Naive thymus-derived CD8-positive, alpha-beta T cell (primary cell): ENCODE measurements at regions not wholly inside any gene's neighbourhood (a gene's known extent, or its start where the extent isn't known, plus 50 kb on each side); places are given as distances from the start of the nearest gene placed in this dataset.

Experiments
- ATAC-seq, 2 donors: fragments of 150-1000 bp; cut with Tn5 transposase in 1 of 2; sonication (Bioruptor Pico), chemical (Tn5 transposase) in 1 of 2; 1 replicate in 1 of 2; 2 replicates in 1 of 2; pipeline ENCODE4 v1.10.0; 2021; ENCODE audit warnings: mild to moderate bottlenecking in 2 of 2, moderate library complexity in 2 of 2
- POLR2A ChIA-PET: fragments of 350-600 bp; sonication (Branson Sonifier 250); formaldehyde crosslinking; loops from one replicate; lab custom pipeline; 2021; ENCODE audit warnings: antibody characterized with exemption; lab: Charles Lee
- DNase-seq, 10 donors: peaks; one replicate each; pipeline versions ENCODE4 v3.0.0 to v3.0.0-alpha.2; 2020 to 2022
- H3K27ac Mint-ChIP-seq, 10 donors: one replicate each; pipeline ENCODE4 v1.8.0; 2020 to 2022; ENCODE audit warnings: mild to moderate bottlenecking in 10 of 10, mixed read lengths in 10 of 10, moderate library complexity in 4 of 10, inconsistent platforms in 1 of 10
- H3K27me3 Mint-ChIP-seq, 5 donors: one replicate each; pipeline ENCODE4 v1.8.0; 2021 to 2022; ENCODE audit warnings: mixed read lengths in 5 of 5
- H3K36me3 Mint-ChIP-seq, 3 donors: one replicate each; pipeline ENCODE4 v1.8.0; 2020 to 2022; ENCODE audit warnings: mixed read lengths in 3 of 3, mild to moderate bottlenecking in 2 of 3, inconsistent platforms in 1 of 3
- H3K4me1 Mint-ChIP-seq, 4 donors: one replicate each; pipeline ENCODE4 v1.8.0; 2021 to 2022; ENCODE audit warnings: mixed read lengths in 4 of 4
- H3K4me3 Mint-ChIP-seq, 10 donors: one replicate each; pipeline ENCODE4 v1.8.0; 2020 to 2022; ENCODE audit warnings: mild to moderate bottlenecking in 10 of 10, mixed read lengths in 10 of 10, moderate library complexity in 6 of 10, inconsistent platforms in 1 of 10
- H3K9me3 Mint-ChIP-seq, 9 donors: one replicate each; pipeline ENCODE4 v1.8.0; 2020 to 2022; ENCODE audit warnings: mixed read lengths in 9 of 9, mild to moderate bottlenecking in 3 of 9, inconsistent platforms in 1 of 9, moderate library complexity in 1 of 9

DNA sequence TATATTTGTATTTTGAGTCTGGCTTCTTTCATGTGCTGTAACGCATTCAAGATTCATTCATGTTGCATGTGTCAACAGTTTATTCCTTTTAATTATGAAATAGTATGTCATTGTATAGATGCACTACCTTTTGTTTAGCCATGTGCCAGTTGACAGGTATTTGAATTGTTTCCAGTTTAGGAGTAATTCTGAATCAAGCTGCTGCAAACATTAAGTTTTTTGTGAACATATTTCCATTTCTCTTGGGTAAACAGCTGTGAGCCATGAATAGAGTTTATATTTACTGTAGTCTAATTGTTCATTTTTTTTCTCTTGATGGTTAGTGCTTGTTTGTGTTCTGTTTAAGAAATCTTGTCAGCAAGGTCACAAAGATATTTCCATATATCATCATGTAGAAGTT lies 142.4 kb upstream of the RIPOR2 start:
- Mint-ChIP-seq H3K4me3 (no peak overlapping the region), H3K27me3 (no peaks in the 10 kb centered on the region), H3K4me1 (peaks cover 0 to 6% (median 3%) of the 10 kb centered on the region in 4 donors), H3K9me3 (no peaks in the 10 kb centered on the region), H3K27ac (peak overlapping the region in 1 of 10 donors; percentile 17), H3K36me3 (peaks cover 0 to 16% (median 3%) of the 10 kb centered on the region in 3 donors)
- DNase-seq: no peak
- no peak for ATAC-seq
- POLR2A ChIA-PET: interaction anchor here (0.7 kb wide), 1 partner anchor 166 kb away, joined by 4 read pairs; no protein-coding TSS in a partner anchor

- Mint-ChIP-seq H3K4me1 (peaks cover 6 to 17% (median 11%) of the 10 kb centered on the region in 4 donors), H3K9me3 (no peaks in the 10 kb centered on the region), H3K27me3 (no peaks in the 10 kb centered on the region), H3K27ac (peak overlapping the region in 3 of 10 donors; percentile 9 to 34 (median 32)), H3K36me3 (peaks cover 0 to 16% (median 3%) of the 10 kb centered on the region in 3 donors), H3K4me3 (no peak overlapping the region)
- ATAC-seq (no peak), DNase-seq (no peak)
- POLR2A ChIA-PET: no interaction called here
Observed at GRCh38 chr6:25083784-25084507, 148.2 kb upstream of the RIPOR2 start.

DNA sequence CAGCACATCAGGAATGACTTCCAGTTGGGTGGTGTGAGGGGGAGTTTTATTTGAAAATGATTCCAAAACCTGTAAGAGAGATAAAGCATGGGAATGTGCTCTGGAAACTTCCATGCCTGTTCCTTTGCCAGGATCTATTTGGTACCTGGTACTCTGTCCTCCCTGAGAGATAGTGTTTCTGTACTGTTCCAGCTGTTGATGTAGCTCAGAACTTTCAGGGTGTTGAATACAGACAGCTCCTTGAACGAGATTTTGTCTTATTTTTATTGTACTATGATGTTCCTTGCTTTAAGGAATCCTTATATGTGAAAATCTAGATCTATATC lies 148.7 kb upstream of the RIPOR2 start:
- no peak for ATAC-seq
- DNase-seq: no peak
- Mint-ChIP-seq H3K36me3 (peaks cover 0 to 21% (median 3%) of the 10 kb centered on the region in 3 donors), H3K27me3 (no peaks in the 10 kb centered on the region), H3K27ac (no peak overlapping the region), H3K9me3 (no peaks in the 10 kb centered on the region), H3K4me3 (no peak overlapping the region), H3K4me1 (peaks cover 8 to 18% (median 12%) of the 10 kb centered on the region in 4 donors)
- POLR2A ChIA-PET: interaction anchor here (0.8 kb wide), 1 partner anchor 28 kb away, joined by 3 read pairs; no protein-coding TSS in a partner anchor

- peak overlapping the region in 9 of 10 donors; percentile 15 to 74 (median 50) for H3K4me3 Mint-ChIP-seq
- peaks cover 0 to 22% (median 0%) of the 10 kb centered on the region in 3 donors for H3K36me3 Mint-ChIP-seq
- no peaks in the 10 kb centered on the region for H3K27me3 Mint-ChIP-seq
- H3K4me1 Mint-ChIP-seq: peaks cover 7 to 17% (median 13%) of the 10 kb centered on the region in 4 donors
- ATAC-seq (peak; percentile 68 to 83), DNase-seq (peak in 4 of 10 donors; percentile 15 to 26 (median 25))
- POLR2A ChIA-PET: interaction anchor here (0.6 kb wide), 1 partner anchor 52 kb away, joined by 3 read pairs; no protein-coding TSS in a partner anchor
- no peaks in the 10 kb centered on the region for H3K9me3 Mint-ChIP-seq
- H3K27ac Mint-ChIP-seq: peak overlapping the region in 5 of 10 donors; percentile 6 to 66 (median 50)
Observed at GRCh38 chr6:25085756-25086155, 150.0 kb upstream of the RIPOR2 start.

DNA sequence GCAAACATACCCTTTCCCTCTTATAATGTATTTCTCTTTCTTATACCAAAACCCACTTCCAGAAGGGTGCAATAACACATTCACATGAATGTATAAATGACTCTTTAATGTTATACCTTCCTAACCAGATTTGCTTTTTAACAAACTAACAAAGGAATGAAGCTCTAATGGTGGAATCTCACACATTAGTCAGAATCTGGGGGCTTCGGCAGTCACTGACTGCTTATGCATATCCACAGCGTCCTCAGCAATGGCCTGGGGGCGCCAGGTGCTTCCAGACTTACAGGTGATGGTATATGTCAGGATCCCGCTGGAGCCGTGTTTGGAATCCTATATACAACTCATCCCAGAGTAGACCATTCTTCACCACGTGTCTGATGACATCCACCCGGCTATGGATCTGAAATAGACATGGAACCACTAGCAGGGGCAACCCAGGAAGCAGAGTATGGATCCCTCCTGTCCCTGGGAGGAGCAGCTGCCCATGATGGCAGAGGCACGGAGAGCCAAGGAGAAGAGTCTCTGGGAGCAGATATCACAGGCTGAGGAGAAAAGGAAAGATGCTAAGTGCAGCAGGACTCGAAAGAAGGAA lies 150.8 kb upstream of the RIPOR2 start:
- H3K27me3 Mint-ChIP-seq: no peaks in the 10 kb centered on the region
- peak overlapping the region in 1 of 10 donors; percentile 68 for H3K27ac Mint-ChIP-seq
- ATAC-seq (no peak), DNase-seq (no peak)
- POLR2A ChIA-PET: interaction anchor here (0.6 kb wide), 1 partner anchor 52 kb away, joined by 3 read pairs; no protein-coding TSS in a partner anchor
- H3K4me3 Mint-ChIP-seq: peak overlapping the region in 4 of 10 donors; percentile 26 to 70 (median 38)
- H3K9me3 Mint-ChIP-seq: no peaks in the 10 kb centered on the region
- H3K36me3 Mint-ChIP-seq: peaks cover 0 to 25% (median 2%) of the 10 kb centered on the region in 3 donors
- H3K4me1 Mint-ChIP-seq: peaks cover 6 to 17% (median 13%) of the 10 kb centered on the region in 4 donors

DNA sequence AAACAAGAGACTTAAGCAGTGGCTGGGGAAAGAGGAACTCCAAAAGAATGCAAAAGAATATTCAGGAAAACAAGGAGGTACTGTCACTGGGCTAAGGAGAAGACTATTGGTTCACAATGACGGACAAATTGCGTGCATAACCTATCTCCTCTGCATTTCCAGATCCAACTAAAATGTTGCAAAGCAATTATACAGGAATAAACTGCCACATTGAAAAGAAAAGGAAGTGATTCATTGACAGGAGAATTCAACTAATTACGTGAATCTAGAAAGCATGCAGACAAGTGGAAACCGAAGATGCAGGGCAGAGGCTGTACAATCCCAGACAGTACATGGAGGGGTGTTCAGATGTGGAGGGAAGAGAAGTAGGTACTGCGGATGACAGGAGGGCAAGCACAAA lies 152.8 kb upstream of the RIPOR2 start:
- Mint-ChIP-seq H3K27me3 (no peaks in the 10 kb centered on the region), H3K27ac (no peak overlapping the region), H3K4me3 (no peak overlapping the region), H3K36me3 (peaks cover 3 to 37% (median 11%) of the 10 kb centered on the region in 3 donors), H3K9me3 (no peaks in the 10 kb centered on the region), H3K4me1 (peaks cover 4 to 16% (median 13%) of the 10 kb centered on the region in 4 donors)
- POLR2A ChIA-PET: no interaction called here
- ATAC-seq: no peak
- DNase-seq: no peak

- Mint-ChIP-seq H3K36me3 (peaks cover 3 to 45% (median 16%) of the 10 kb centered on the region in 3 donors), H3K4me1 (peaks cover 4 to 16% (median 13%) of the 10 kb centered on the region in 4 donors), H3K27ac (peak overlapping the region in 3 of 10 donors; percentile 2 to 74 (median 24)), H3K9me3 (no peaks in the 10 kb centered on the region), H3K27me3 (no peaks in the 10 kb centered on the region), H3K4me3 (no peak overlapping the region)
- POLR2A ChIA-PET: no interaction called here
- ATAC-seq (no peak), DNase-seq (no peak)
Observed at GRCh38 chr6:25089442-25089841, 153.7 kb upstream of the RIPOR2 start.

- peaks cover 19 to 71% (median 32%) of the 10 kb centered on the region in 3 donors for H3K36me3 Mint-ChIP-seq
- ATAC-seq: no peak
- POLR2A ChIA-PET: interaction anchor here (0.7 to 0.9 kb wide), 2 partner anchors 43 to 746 kb away, joined by 3 to 5 read pairs; no protein-coding TSS in a partner anchor
- DNase-seq: no peak
- H3K4me3 Mint-ChIP-seq: no peak overlapping the region
- H3K27ac Mint-ChIP-seq: peak overlapping the region in 2 of 10 donors; percentile 66 to 86
- H3K4me1 Mint-ChIP-seq: peaks cover 0 to 4% (median under 1%) of the 10 kb centered on the region in 4 donors
- no peaks in the 10 kb centered on the region for H3K9me3 Mint-ChIP-seq
- H3K27me3 Mint-ChIP-seq: no peaks in the 10 kb centered on the region
Observed at GRCh38 chr6:25094726-25095125, 159.0 kb upstream of the RIPOR2 start.

GRCh38 chr6:25100288-25100687 lies 164.5 kb upstream of the RIPOR2 start:
- DNase-seq (no peak), ATAC-seq (no peak)
- no peak overlapping the region for H3K4me3 Mint-ChIP-seq
- peaks cover 9 to 45% (median 19%) of the 10 kb centered on the region in 3 donors for H3K36me3 Mint-ChIP-seq
- no peaks in the 10 kb centered on the region for H3K27me3 Mint-ChIP-seq
- no peaks in the 10 kb centered on the region for H3K9me3 Mint-ChIP-seq
- no peak overlapping the region for H3K27ac Mint-ChIP-seq
- POLR2A ChIA-PET: no interaction called here
- H3K4me1 Mint-ChIP-seq: peaks cover 0 to 3% (median under 1%) of the 10 kb centered on the region in 4 donors

- DNase-seq: no peak
- POLR2A ChIA-PET: no interaction called here
Observed at GRCh38 chr6:25103603-25104002, 167.8 kb upstream of the RIPOR2 start.

DNA sequence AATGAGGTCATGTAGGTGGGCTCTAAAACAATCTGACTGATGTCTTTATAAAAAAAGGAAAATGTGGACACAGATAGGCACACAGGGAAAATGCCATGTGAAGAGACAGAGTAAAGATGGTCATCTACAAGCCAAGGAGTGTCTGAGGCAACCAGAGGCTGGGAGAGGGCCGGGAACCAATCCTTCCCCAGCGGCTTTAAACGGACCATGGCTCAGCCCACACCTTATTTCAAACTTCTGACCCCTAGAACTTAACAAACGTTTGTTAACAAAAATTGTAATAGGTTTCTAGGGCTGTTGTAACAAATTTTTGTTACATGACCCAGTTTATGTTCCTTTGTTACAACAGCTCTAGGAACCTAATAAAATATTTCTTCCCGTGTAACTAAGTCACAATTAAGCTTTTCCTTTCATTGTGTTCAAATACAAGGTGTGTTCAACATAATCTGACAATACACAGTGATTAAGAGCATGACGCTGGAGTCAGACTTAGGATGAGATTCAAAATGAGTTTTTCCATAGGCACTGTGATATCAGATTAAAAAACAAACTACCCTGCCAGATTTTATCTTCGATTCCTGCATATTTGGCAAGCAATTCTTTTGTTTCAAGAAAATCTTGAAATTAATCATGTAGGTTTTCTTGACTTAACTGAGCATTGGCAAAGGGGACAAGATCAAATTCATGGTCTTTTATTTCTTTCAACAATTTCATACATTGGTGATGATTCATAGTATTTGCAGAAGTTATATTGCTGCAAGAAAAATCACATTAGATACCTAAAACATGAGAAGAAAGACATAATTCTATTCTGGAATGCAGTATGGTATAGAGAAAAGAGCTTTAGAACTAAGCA lies 169.5 kb upstream of the RIPOR2 start:
- H3K27me3 Mint-ChIP-seq: no peaks in the 10 kb centered on the region
- no peaks in the 10 kb centered on the region for H3K9me3 Mint-ChIP-seq

More at GRCh38 chr6:25103603-25104002, 167.8 kb upstream of the RIPOR2 start:
- H3K9me3 Mint-ChIP-seq: no peaks in the 10 kb centered on the region
- peaks cover 0 to 3% (median 1%) of the 10 kb centered on the region in 4 donors for H3K4me1 Mint-ChIP-seq
- no peaks in the 10 kb centered on the region for H3K27me3 Mint-ChIP-seq
- H3K27ac Mint-ChIP-seq: peak overlapping the region in 1 of 10 donors; percentile 75
- H3K4me3 Mint-ChIP-seq: no peak overlapping the region
- peaks cover 13 to 56% (median 40%) of the 10 kb centered on the region in 3 donors for H3K36me3 Mint-ChIP-seq
- ATAC-seq: no peak

GRCh38 chr6:25107218-25107617 lies 171.5 kb upstream of the RIPOR2 start:
- peak overlapping the region in 1 of 10 donors; percentile 35 for H3K27ac Mint-ChIP-seq
- peaks cover 0 to 7% (median 3%) of the 10 kb centered on the region in 4 donors for H3K4me1 Mint-ChIP-seq
- no peak overlapping the region for H3K4me3 Mint-ChIP-seq
- ATAC-seq (no peak), DNase-seq (no peak)
- POLR2A ChIA-PET: no interaction called here
- peaks cover 14 to 82% (median 64%) of the 10 kb centered on the region in 3 donors for H3K36me3 Mint-ChIP-seq
- no peaks in the 10 kb centered on the region for H3K9me3 Mint-ChIP-seq
- no peaks in the 10 kb centered on the region for H3K27me3 Mint-ChIP-seq

More for the DNA sequence above, 169.5 kb upstream of the RIPOR2 start:
- peaks cover 13 to 66% (median 56%) of the 10 kb centered on the region in 3 donors for H3K36me3 Mint-ChIP-seq
- no peak for DNase-seq
- H3K27ac Mint-ChIP-seq: peak overlapping the region in 2 of 10 donors; percentile 4 to 43
- peaks cover 0 to 5% (median 2%) of the 10 kb centered on the region in 4 donors for H3K4me1 Mint-ChIP-seq
- no peak overlapping the region for H3K4me3 Mint-ChIP-seq
- ATAC-seq: no peak
- POLR2A ChIA-PET: no interaction called here
